ENCODE measurements at regions not wholly inside any gene's neighbourhood (a gene's known extent, or its start where the extent isn't known, plus 50 kb on each side); places are given as distances from the start of the nearest gene placed in this dataset.

DNA sequence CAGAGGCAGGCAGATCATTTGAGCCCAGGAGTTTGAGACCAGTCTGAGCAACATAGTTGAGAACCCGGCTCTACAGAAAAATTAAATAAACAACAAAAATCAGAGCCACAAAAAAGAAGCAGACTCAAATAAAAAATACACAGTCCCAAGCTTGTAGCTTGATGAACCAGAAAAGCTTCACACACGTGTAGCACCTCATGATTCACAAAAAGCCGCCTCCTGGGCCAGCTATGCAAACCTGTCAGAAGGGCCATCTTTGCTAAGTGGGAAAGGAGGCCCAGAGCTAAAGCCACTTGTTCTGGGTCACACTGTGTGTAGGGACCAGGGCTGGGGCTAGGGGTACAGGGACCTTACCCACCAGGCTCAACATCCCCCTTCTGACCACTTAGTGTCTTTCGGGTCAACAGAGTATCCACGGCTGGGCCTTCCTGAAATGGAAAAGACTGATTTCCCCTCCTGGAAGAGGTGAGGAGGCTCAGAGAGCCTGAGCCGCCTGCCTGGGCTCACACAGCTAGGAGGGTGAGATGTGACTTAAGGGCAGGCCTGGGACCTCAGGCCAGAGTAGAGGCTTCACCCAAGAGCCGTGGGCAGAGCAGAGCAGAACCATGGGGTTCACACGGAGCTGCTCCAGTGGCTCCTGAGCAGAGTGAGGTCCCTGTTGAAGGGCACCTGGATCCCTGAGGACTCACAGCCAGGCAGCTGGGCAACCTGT lies 269.6 kb downstream of the PARN start:
- H3K27me3 ChIP-seq (ENCODE audit: control insufficient read depth in 1 of 2, insufficient read depth in 2 of 2, low read length in 2 of 2) = no peaks in the 10 kb centered on the region
- H3K27ac ChIP-seq (ENCODE audit: low read length) = no peak overlapping the region
- peaks cover 5% of the 10 kb centered on the region for H3K4me1 ChIP-seq (ENCODE audit: control insufficient read depth, insufficient read depth, low read length)

GRCh38 chr16:14358697-14359305 lies 271.3 kb downstream of the PARN start:
- Histone ChIP-seq H3K27ac (ENCODE audit: low read length) (no peak overlapping the region), H3K36me3 (ENCODE audit: control insufficient read depth in 2 of 2, insufficient read depth in 2 of 2, low read length in 2 of 2) (no peaks in the 10 kb centered on the region), H3K4me3 (ENCODE audit: low read length in 2 of 2) (no peak overlapping the region), H3K9ac (ENCODE audit: low read length in 2 of 2) (no peak overlapping the region), H3K4me1 (ENCODE audit: control insufficient read depth, insufficient read depth, low read length) (peaks cover 5% of the 10 kb centered on the region), H3K9me3 (ENCODE audit: control insufficient read depth in 2 of 2, low read length in 2 of 2) (no peaks in the 10 kb centered on the region), H3K27me3 (ENCODE audit: control insufficient read depth in 1 of 2, insufficient read depth in 2 of 2, low read length in 2 of 2) (no peaks in the 10 kb centered on the region)

More for the DNA sequence above, 269.6 kb downstream of the PARN start:
- Histone ChIP-seq H3K4me3 (ENCODE audit: low read length in 2 of 2) (no peak overlapping the region), H3K9me3 (ENCODE audit: control insufficient read depth in 2 of 2, low read length in 2 of 2) (no peaks in the 10 kb centered on the region), H3K9ac (ENCODE audit: low read length in 2 of 2) (no peak overlapping the region), H3K36me3 (ENCODE audit: control insufficient read depth in 2 of 2, insufficient read depth in 2 of 2, low read length in 2 of 2) (no peaks in the 10 kb centered on the region)

- H3K4me3 ChIP-seq (ENCODE audit: low read length in 2 of 2) = no peak overlapping the region
- H3K9me3 ChIP-seq (ENCODE audit: control insufficient read depth in 2 of 2, low read length in 2 of 2) = no peaks in the 10 kb centered on the region
- no peaks in the 10 kb centered on the region for H3K27me3 ChIP-seq (ENCODE audit: control insufficient read depth in 1 of 2, insufficient read depth in 2 of 2, low read length in 2 of 2)
- no peak overlapping the region for H3K9ac ChIP-seq (ENCODE audit: low read length in 2 of 2)
- no peaks in the 10 kb centered on the region for H3K4me1 ChIP-seq (ENCODE audit: control insufficient read depth, insufficient read depth, low read length)
- H3K36me3 ChIP-seq (ENCODE audit: control insufficient read depth in 2 of 2, insufficient read depth in 2 of 2, low read length in 2 of 2) = no peaks in the 10 kb centered on the region
- H3K27ac ChIP-seq (ENCODE audit: low read length) = no peak overlapping the region
Observed at GRCh38 chr16:14357328-14357727, 272.7 kb downstream of the PARN start.

DNA sequence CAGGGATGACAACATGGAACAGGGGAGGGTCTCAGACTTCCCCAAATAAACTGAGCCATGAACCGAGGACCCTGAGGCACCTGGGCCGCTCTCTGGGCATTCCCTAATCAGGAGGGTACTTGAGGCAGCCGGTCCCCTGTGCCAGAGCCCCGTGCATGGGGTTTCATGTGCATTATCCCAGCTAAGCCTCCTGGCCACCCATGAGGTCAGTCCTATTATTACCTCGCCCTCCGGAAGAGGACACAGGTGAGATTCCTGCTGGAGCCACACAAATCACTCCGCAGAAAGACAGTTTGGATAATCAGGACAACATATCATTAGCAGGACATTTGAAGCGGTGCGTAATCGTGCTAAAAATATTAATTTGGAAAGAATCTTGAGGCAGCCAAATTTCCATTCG lies 274.0 kb downstream of the PARN start:
- no peaks in the 10 kb centered on the region for H3K27me3 ChIP-seq (ENCODE audit: control insufficient read depth in 1 of 2, insufficient read depth in 2 of 2, low read length in 2 of 2)
- no peak overlapping the region for H3K9ac ChIP-seq (ENCODE audit: low read length in 2 of 2)

DNA sequence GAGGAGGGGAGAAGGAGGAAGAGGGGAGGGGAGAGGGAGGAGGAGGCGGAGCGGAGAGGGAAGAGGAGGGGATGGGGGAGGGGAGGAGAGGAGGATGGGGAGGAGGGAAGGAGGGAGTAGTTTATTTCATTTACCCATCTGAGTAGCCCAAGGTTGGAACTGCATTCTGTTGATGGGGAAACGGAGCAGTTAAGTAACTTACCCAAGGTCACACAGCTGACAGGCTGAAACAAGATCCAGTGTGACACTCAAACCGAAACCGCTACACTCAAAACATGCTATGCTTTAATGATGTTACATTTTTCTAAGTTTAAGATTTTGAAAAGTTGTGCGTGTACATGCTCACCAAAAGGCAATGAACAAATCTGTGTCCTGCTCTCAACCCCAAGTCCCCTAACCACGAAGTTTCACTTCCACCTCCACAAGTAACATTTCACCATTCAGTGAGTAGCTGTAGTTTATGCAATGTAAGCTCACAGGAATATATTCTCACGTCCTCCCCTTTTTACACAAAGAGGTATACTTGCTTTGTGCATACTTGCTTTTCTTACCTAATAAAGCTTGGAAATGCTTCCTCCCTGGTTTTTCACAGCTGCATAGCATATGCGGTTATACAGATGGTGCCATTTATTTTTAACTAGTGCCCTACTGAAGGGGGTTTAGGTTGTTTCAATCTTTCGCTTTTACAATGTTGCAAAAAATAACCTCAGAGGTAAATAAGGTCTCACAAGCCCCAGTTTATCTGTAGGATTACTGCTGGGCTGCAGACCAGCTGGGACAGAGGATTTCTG lies 275.3 kb downstream of the PARN start:
- Histone ChIP-seq H3K27ac (ENCODE audit: low read length) (no peak overlapping the region), H3K27me3 (ENCODE audit: control insufficient read depth in 1 of 2, insufficient read depth in 2 of 2, low read length in 2 of 2) (no peaks in the 10 kb centered on the region), H3K4me1 (ENCODE audit: control insufficient read depth, insufficient read depth, low read length) (no peaks in the 10 kb centered on the region), H3K9ac (ENCODE audit: low read length in 2 of 2) (no peak overlapping the region), H3K4me3 (ENCODE audit: low read length in 2 of 2) (no peak overlapping the region), H3K9me3 (ENCODE audit: control insufficient read depth in 2 of 2, low read length in 2 of 2) (no peaks in the 10 kb centered on the region), H3K36me3 (ENCODE audit: control insufficient read depth in 2 of 2, insufficient read depth in 2 of 2, low read length in 2 of 2) (no peaks in the 10 kb centered on the region)

More for the DNA sequence above, 274.0 kb downstream of the PARN start:
- Histone ChIP-seq H3K4me3 (ENCODE audit: low read length in 2 of 2) (no peak overlapping the region), H3K36me3 (ENCODE audit: control insufficient read depth in 2 of 2, insufficient read depth in 2 of 2, low read length in 2 of 2) (no peaks in the 10 kb centered on the region), H3K27ac (ENCODE audit: low read length) (no peak overlapping the region), H3K4me1 (ENCODE audit: control insufficient read depth, insufficient read depth, low read length) (no peaks in the 10 kb centered on the region), H3K9me3 (ENCODE audit: control insufficient read depth in 2 of 2, low read length in 2 of 2) (no peaks in the 10 kb centered on the region)

GRCh38 chr16:14353340-14353739 lies 276.7 kb downstream of the PARN start:
- Histone ChIP-seq H3K9me3 (ENCODE audit: control insufficient read depth in 2 of 2, low read length in 2 of 2) (no peaks in the 10 kb centered on the region), H3K27me3 (ENCODE audit: control insufficient read depth in 1 of 2, insufficient read depth in 2 of 2, low read length in 2 of 2) (no peaks in the 10 kb centered on the region), H3K4me1 (ENCODE audit: control insufficient read depth, insufficient read depth, low read length) (no peaks in the 10 kb centered on the region), H3K27ac (ENCODE audit: low read length) (no peak overlapping the region), H3K9ac (ENCODE audit: low read length in 2 of 2) (no peak overlapping the region), H3K4me3 (ENCODE audit: low read length in 2 of 2) (no peak overlapping the region), H3K36me3 (ENCODE audit: control insufficient read depth in 2 of 2, insufficient read depth in 2 of 2, low read length in 2 of 2) (no peaks in the 10 kb centered on the region)

DNA sequence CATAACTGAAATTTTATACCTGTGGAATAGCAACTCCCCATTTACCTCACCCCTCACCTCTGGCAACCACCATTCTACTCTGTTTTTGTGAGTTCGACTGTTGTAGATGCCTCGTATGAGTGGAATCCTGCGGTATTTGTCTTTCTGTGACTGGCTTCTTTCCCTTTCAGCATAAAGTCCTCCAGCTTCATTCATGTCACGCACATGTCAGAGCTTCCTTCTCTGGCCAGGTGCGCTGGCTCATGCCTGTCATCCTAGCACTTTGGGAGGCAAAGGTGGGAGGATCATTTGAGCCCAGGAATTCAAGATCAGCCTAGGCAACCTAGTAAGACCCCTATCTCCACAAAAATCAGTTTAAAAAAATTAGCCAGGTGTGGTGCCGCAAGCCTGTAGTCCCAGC lies 278.4 kb downstream of the PARN start:
- Histone ChIP-seq H3K9me3 (ENCODE audit: control insufficient read depth in 2 of 2, low read length in 2 of 2) (no peaks in the 10 kb centered on the region), H3K4me1 (ENCODE audit: control insufficient read depth, insufficient read depth, low read length) (no peaks in the 10 kb centered on the region), H3K9ac (ENCODE audit: low read length in 2 of 2) (no peak overlapping the region), H3K27me3 (ENCODE audit: control insufficient read depth in 1 of 2, insufficient read depth in 2 of 2, low read length in 2 of 2) (no peaks in the 10 kb centered on the region), H3K36me3 (ENCODE audit: control insufficient read depth in 2 of 2, insufficient read depth in 2 of 2, low read length in 2 of 2) (no peaks in the 10 kb centered on the region), H3K27ac (ENCODE audit: low read length) (no peak overlapping the region), H3K4me3 (ENCODE audit: low read length in 2 of 2) (no peak overlapping the region)

DNA sequence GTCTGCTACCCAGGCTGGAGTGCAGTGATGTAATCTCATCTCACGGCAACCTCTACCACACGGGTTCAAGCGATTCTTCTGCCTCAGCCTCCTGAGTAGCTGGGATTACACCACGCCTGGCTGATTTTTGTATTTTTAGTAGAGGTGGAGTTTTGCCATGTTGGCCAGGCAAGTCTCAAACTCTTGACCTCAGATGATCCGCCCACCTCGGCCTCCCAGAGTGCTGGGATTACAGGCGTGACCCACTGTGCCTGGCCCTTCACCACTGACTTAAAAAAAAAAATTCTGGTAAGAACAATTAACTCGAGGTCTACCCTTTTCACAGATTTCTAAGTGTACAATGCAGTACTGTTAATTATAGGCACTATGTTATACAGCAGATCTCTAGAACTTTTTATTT lies 279.4 kb downstream of the PARN start:
- Histone ChIP-seq H3K4me3 (ENCODE audit: low read length in 2 of 2) (no peak overlapping the region), H3K36me3 (ENCODE audit: control insufficient read depth in 2 of 2, insufficient read depth in 2 of 2, low read length in 2 of 2) (no peaks in the 10 kb centered on the region), H3K27me3 (ENCODE audit: control insufficient read depth in 1 of 2, insufficient read depth in 2 of 2, low read length in 2 of 2) (no peaks in the 10 kb centered on the region), H3K27ac (ENCODE audit: low read length) (no peak overlapping the region), H3K9me3 (ENCODE audit: control insufficient read depth in 2 of 2, low read length in 2 of 2) (peaks cover 0 to 4% of the 10 kb centered on the region in 2 donors), H3K4me1 (ENCODE audit: control insufficient read depth, insufficient read depth, low read length) (no peaks in the 10 kb centered on the region), H3K9ac (ENCODE audit: low read length in 2 of 2) (no peak overlapping the region)

DNA sequence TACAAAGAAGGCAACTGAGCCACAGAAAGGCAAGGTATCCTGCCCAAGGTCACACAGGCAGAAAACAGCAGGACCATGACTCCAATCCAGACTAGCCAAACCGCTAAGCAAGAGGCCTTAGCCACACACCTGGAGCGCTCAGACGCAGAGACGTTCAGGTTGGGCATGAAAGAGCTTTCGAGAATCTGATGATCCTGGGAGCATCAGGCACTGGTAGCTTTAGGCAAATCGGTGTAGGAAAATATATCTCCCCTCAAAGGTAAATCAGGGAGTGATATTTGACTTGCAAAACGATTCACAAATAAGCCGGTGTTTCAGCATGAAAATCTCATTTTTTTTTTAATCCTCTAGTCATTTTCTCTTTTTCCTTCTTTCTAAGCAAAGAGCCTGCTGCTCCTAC lies 279.0 kb downstream of the MRTFB start:
- Histone ChIP-seq H3K27ac (ENCODE audit: low read length) (no peak overlapping the region), H3K4me3 (ENCODE audit: low read length in 2 of 2) (no peak overlapping the region), H3K9me3 (ENCODE audit: control insufficient read depth in 2 of 2, low read length in 2 of 2) (peaks cover 0 to 4% of the 10 kb centered on the region in 2 donors), H3K9ac (ENCODE audit: low read length in 2 of 2) (no peak overlapping the region), H3K4me1 (ENCODE audit: control insufficient read depth, insufficient read depth, low read length) (no peaks in the 10 kb centered on the region), H3K27me3 (ENCODE audit: control insufficient read depth in 1 of 2, insufficient read depth in 2 of 2, low read length in 2 of 2) (no peaks in the 10 kb centered on the region), H3K36me3 (ENCODE audit: control insufficient read depth in 2 of 2, insufficient read depth in 2 of 2, low read length in 2 of 2) (no peaks in the 10 kb centered on the region)

DNA sequence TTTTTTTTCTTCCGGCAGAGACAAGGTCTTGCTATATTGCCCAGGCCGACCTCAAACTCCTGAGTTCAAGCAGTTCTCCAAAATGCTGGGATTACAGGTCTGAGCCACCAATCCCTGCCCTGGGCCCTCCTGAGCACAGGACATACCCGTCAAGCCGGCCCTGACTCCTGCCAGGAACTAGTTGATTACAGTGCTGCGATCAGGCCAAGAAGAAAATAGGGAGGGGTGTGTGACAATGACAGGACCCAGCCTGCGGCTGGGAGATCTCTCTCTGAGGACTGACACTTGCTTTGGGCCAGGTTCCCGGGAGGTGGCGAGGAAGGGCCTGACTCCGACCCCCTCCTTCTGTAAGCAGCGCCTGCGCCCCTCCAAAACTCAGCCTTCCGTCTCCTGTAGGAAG lies 276.6 kb downstream of the MRTFB start:
- no peaks in the 10 kb centered on the region for H3K36me3 ChIP-seq (ENCODE audit: control insufficient read depth in 2 of 2, insufficient read depth in 2 of 2, low read length in 2 of 2)
- no peak overlapping the region for H3K27ac ChIP-seq (ENCODE audit: low read length)
- H3K9me3 ChIP-seq (ENCODE audit: control insufficient read depth in 2 of 2, low read length in 2 of 2) = peaks cover 0 to 4% of the 10 kb centered on the region in 2 donors
- no peaks in the 10 kb centered on the region for H3K27me3 ChIP-seq (ENCODE audit: control insufficient read depth in 1 of 2, insufficient read depth in 2 of 2, low read length in 2 of 2)
- H3K4me3 ChIP-seq (ENCODE audit: low read length in 2 of 2) = no peak overlapping the region
- no peak overlapping the region for H3K9ac ChIP-seq (ENCODE audit: low read length in 2 of 2)
- H3K4me1 ChIP-seq (ENCODE audit: control insufficient read depth, insufficient read depth, low read length) = no peaks in the 10 kb centered on the region

Measured in stomach smooth muscle (tissue), 2 donors.